Esophagus squamous epithelium (tissue), 4 donors: ENCODE measurements at regions not wholly inside any gene's neighbourhood (a gene's known extent, or its start where the extent isn't known, plus 50 kb on each side); places are given as distances from the start of the nearest gene placed in this dataset.

Experiments used
- CTCF ChIP-seq, 6 experiments: fragments of 450-650 bp in 4 of 6; fragments of 200-600 bp in 2 of 6; sonication (generic) in 2 of 6; IDR thresholded peaks; one replicate each; pipeline ENCODE4 v1.5.1; 2016 to 2019; ENCODE audit warnings: antibody characterized with exemption in 6 of 6, mild to moderate bottlenecking in 4 of 6, moderate library complexity in 4 of 6
- POLR2A ChIP-seq, 4 donors: fragments of 450-650 bp; IDR thresholded peaks; one replicate each; pipeline ENCODE4 v1.6.1; 2017; ENCODE audit warnings: antibody characterized with exemption in 4 of 4, mild to moderate bottlenecking in 4 of 4, moderate library complexity in 3 of 4

- TF ChIP-seq POLR2A (IDR thresholded peaks at IDR 0.05): no peak
- no peak for TF ChIP-seq CTCF (IDR thresholded peaks at IDR 0.05)
Observed at GRCh38 chr4:162911349-162911748, 255.3 kb downstream of the NAF1 start.
